ENCODE measurements at regions not wholly inside any gene's neighbourhood (a gene's known extent, or its start where the extent isn't known, plus 50 kb on each side); places are given as distances from the start of the nearest gene placed in this dataset.

DNA sequence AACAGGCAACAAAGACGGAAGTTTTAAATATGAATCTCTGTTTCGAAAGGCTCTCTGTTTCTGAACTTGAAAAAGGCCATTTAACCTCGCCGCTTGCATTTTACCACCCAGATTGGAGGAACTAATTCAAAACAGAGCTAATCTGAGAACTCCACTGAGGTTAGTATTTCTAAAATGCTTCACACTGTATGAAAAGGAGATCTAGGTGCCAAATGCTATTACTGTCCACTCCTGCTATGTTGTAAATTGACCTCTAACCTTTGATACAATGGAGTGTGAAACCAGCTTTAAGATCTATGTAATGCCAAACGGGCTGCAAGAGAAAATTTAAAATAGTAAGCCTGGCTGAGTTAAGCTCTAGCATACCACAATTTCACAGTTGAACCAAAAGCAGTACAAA, 364.5 kb downstream of the IRS1 start:
- no peak for DNase-seq (ENCODE audit: extremely low read depth, insufficient read length)
- TF ChIP-seq, protein P1, sequence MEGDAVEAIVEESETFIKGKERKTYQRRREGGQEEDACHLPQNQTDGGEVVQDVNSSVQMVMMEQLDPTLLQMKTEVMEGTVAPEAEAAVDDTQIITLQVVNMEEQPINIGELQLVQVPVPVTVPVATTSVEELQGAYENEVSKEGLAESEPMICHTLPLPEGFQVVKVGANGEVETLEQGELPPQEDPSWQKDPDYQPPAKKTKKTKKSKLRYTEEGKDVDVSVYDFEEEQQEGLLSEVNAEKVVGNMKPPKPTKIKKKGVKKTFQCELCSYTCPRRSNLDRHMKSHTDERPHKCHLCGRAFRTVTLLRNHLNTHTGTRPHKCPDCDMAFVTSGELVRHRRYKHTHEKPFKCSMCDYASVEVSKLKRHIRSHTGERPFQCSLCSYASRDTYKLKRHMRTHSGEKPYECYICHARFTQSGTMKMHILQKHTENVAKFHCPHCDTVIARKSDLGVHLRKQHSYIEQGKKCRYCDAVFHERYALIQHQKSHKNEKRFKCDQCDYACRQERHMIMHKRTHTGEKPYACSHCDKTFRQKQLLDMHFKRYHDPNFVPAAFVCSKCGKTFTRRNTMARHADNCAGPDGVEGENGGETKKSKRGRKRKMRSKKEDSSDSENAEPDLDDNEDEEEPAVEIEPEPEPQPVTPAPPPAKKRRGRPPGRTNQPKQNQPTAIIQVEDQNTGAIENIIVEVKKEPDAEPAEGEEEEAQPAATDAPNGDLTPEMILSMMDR (IDR thresholded peaks at IDR 0.05; ENCODE audit: insufficient read depth, low read length, poor library complexity, severe bottlenecking), result no peak
- H3K36me3 ChIP-seq (ENCODE audit: control insufficient read depth, insufficient read depth, low read length), result no peaks in the 10 kb centered on the region
- H3K27me3 ChIP-seq (replicated peaks; ENCODE audit: control insufficient read depth, insufficient read depth, low read length), result no peaks in the 10 kb centered on the region
- H3K4me3 ChIP-seq (replicated peaks; ENCODE audit: low read depth, low read length), result no peak overlapping the region

DNA sequence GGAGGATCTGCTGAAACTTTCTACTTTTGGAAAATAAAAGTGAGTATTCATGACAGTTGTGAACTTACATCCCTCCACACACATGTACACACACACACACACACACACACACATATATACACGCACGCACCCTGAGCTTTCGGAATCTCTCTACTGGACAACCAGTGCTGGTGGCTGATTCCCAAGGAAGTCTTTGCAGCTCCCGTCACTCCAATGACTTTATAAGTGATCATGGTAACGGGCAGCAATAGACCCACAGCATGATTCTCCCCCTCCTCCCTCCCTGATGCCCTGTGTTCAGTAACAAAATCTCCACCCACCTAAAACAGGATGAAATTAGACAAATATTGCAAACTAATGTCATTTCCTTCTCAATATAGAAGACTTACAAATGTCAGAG, 364.9 kb downstream of the IRS1 start:
- H3K27me3 ChIP-seq (replicated peaks; ENCODE audit: control insufficient read depth, insufficient read depth, low read length), result no peaks in the 10 kb centered on the region
- H3K4me3 ChIP-seq (replicated peaks; ENCODE audit: low read depth, low read length), result no peak overlapping the region
- TF ChIP-seq, protein P1 (IDR thresholded peaks at IDR 0.05; ENCODE audit: insufficient read depth, low read length, poor library complexity, severe bottlenecking), result no peak
- H3K36me3 ChIP-seq (ENCODE audit: control insufficient read depth, insufficient read depth, low read length), result no peaks in the 10 kb centered on the region
- DNase-seq (ENCODE audit: extremely low read depth, insufficient read length), result no peak

DNA sequence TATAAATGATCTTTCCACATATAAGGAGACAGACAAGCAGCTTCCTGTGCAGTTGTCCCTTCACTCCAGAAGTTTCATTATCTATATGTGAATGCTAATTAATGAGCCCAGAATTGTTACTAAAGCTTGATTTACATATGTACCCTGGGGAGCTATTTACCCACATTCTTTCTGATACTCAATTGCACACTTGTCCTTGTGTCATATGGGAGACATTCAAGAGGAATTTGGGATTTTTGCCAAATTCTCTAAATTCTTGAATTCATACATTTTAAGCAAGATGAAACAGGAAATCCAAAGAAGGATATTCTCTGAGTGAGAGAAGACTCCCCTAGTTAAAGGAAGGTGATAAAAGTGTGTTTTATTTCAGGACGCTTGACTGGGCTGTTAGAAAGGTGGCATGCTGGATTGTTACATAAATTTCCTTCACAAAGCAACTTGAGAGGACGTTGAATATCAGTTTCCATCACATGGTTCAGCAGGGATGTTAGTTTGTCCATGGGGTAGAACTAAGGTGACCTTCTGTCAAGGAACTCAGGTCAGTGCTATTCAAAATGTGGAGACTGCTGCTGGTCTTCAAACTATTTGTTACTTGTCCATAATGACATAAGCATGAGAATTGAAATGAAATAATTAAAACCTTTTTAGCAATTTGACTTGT, 368.2 kb downstream of the IRS1 start:
- Histone ChIP-seq H3K27me3 (replicated peaks; ENCODE audit: control insufficient read depth, insufficient read depth, low read length) (no peaks in the 10 kb centered on the region), H3K4me3 (replicated peaks; ENCODE audit: low read depth, low read length) (no peak overlapping the region), H3K36me3 (ENCODE audit: control insufficient read depth, insufficient read depth, low read length) (no peaks in the 10 kb centered on the region)
- DNase-seq (ENCODE audit: extremely low read depth, insufficient read length), result no peak
- TF ChIP-seq, protein P1 (IDR thresholded peaks at IDR 0.05; ENCODE audit: insufficient read depth, low read length, poor library complexity, severe bottlenecking), result no peak

DNA sequence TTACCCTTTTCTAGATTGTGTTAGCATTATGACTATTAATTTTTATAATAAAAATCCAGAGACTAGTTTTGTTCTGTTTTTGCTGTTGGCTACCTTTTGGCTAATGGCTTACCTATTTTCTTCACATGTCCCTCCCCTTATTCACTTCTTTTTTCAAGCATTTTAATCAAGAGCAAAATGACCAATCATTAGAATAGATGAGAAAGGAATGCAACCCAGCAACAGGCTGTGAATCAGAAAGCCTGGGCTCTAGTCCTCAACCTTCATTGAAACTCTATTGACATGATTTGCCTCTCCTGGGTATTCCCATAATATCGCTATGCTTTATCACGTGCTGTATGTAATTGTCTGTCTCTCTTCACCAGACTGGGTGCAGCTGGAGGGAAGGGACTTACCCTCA, 370.1 kb downstream of the IRS1 start:
- TF ChIP-seq, protein P1 (IDR thresholded peaks at IDR 0.05; ENCODE audit: insufficient read depth, low read length, poor library complexity, severe bottlenecking), result no peak
- DNase-seq (ENCODE audit: extremely low read depth, insufficient read length), result no peak

DNA sequence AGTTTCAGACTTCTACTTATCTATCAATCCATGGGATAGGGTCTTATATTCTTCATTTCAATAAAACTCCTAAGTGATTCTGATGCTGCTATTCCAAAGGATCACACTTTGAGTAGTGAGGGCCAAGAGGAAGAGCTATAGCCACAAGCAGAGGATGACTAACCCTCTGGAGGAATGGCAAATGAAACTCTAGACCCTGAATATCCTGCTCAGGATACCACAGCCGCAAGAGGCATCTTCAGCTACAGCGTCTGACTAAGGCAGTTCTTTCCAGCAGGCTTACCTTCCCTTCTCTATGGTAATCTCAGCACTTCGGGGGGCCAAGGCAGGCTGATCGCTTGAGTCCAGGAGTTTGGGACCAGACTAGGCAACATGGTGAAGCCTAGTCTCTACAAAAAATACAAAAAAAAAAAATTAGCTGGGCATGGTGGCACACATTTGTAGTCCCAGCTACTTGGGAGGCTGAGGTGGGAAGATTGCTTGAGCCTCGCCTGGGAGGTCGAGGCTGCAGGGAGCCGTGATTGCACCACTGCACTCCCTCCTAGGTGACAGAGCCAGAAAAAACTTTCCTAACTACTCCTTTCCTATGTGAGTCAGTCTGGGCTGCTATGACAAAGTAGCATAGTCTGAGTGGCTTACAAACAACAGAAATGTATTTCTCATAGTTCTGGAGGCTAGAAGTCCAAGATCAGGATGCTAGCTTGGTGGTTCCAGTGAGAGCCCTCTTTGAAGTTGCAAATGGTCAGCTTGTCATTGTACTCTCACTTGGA, 371.9 kb downstream of the IRS1 start:
- Histone ChIP-seq H3K36me3 (ENCODE audit: control insufficient read depth, insufficient read depth, low read length) (no peaks in the 10 kb centered on the region), H3K4me3 (replicated peaks; ENCODE audit: low read depth, low read length) (no peak overlapping the region), H3K27me3 (replicated peaks; ENCODE audit: control insufficient read depth, insufficient read depth, low read length) (no peaks in the 10 kb centered on the region)
- DNase-seq (ENCODE audit: extremely low read depth, insufficient read length), result no peak
- TF ChIP-seq, protein P1 (IDR thresholded peaks at IDR 0.05; ENCODE audit: insufficient read depth, low read length, poor library complexity, severe bottlenecking), result no peak

More for the DNA sequence above, 370.1 kb downstream of the IRS1 start:
- H3K4me3 ChIP-seq (replicated peaks; ENCODE audit: low read depth, low read length), result no peak overlapping the region
- H3K27me3 ChIP-seq (replicated peaks; ENCODE audit: control insufficient read depth, insufficient read depth, low read length), result no peaks in the 10 kb centered on the region
- H3K36me3 ChIP-seq (ENCODE audit: control insufficient read depth, insufficient read depth, low read length), result no peaks in the 10 kb centered on the region

Measured in GM06990 (cell line).